Activated CD8-positive, alpha-beta memory T cell treated with anti-CD3 and anti-CD28 coated beads, Interleukin-2, amount 10 ng/mL, durations not matched to agents 7 days and 5 days (primary cell): ENCODE measurements at regions not wholly inside any gene's neighbourhood (a gene's known extent, or its start where the extent isn't known, plus 50 kb on each side); places are given as distances from the start of the nearest gene placed in this dataset.

ENCODE experiments used
- ATAC-seq: fragments of 150-1000 bp; cut with Tn5 transposase; one replicate; pipeline ENCODE4 v1.10.0; 2021; ENCODE audit warnings: moderate library complexity
- CTCF ChIA-PET: fragments of 350-600 bp; sonication (Branson Sonifier 250); formaldehyde crosslinking; loops from one replicate; lab custom pipeline; 2021; ENCODE audit warnings: antibody characterized with exemption; lab: Charles Lee
- DNase-seq: peaks from one replicate; pipeline ENCODE4 v3.0.0-alpha.2; 2020
- H3K27ac Mint-ChIP-seq: one replicate; pipeline ENCODE4 v1.8.0; 2021; ENCODE audit warnings: mild to moderate bottlenecking, mixed read lengths
- H3K27me3 Mint-ChIP-seq: one replicate; pipeline ENCODE4 v1.8.0; 2021; ENCODE audit warnings: mixed read lengths
- H3K36me3 Mint-ChIP-seq: one replicate; pipeline ENCODE4 v1.8.0; 2021; ENCODE audit warnings: mild to moderate bottlenecking, mixed read lengths
- H3K4me1 Mint-ChIP-seq: one replicate; pipeline ENCODE4 v1.8.0; 2021; ENCODE audit warnings: mixed read lengths
- H3K4me3 Mint-ChIP-seq: one replicate; pipeline ENCODE4 v1.8.0; 2021; ENCODE audit warnings: mild to moderate bottlenecking, moderate library complexity, mixed read lengths
- H3K9me3 Mint-ChIP-seq: one replicate; pipeline ENCODE4 v1.8.0; 2022; ENCODE audit warnings: low read depth, mixed read lengths

DNA sequence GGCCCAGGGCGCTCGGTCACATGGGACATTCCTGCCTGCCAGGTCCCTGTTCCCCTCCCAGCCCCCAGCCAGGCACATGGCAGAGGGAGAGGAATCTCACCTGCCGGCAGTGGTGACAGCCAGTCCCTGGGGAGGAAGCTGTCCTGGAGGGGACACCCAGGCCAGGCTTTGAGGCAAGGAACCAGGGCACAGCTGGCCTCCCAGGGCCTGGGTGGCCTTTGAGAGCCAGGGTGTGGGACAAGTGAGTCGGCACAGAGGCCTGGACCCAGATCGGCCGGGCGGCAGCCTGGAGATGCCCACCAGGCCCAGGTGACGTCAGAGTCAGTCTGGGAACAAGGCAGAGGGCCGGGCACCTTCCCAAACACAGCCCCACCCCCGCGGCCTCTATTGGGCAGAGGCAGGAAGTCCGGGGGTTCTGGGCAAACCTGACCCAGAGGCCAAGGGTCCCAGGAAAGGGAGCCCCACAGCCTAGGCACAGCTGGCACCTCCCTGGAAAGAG, 65.0 kb upstream of the CFAP46 start:
- no peaks in the 10 kb centered on the region for H3K9me3 Mint-ChIP-seq
- H3K27me3 Mint-ChIP-seq, result peaks cover 5% of the 10 kb centered on the region
- CTCF ChIA-PET, result no interaction called here
- DNase-seq, result no peak
- H3K4me1 Mint-ChIP-seq, result no peaks in the 10 kb centered on the region
- no peak for ATAC-seq
- no peak overlapping the region for H3K4me3 Mint-ChIP-seq
- H3K36me3 Mint-ChIP-seq, result no peaks in the 10 kb centered on the region
- no peak overlapping the region for H3K27ac Mint-ChIP-seq

DNA sequence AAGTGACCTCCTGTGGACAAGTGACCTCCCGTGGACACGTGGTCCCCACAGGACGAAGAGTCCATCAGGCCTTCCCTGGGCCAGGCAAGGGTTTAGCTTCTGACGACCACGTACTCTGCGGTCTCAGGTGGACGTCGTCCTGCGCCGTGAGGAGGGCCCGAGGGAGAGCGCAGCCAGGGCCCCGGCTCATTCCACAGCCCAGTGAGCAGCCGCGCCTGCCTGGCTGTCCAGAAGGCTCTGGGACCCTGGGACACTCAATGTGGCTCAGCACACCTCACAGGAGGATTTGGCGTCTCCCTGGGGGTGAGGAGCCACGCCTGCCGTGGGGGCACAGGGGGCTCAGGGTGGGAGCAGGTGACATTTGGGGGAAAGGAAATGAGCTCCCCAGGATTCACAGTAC, 64.4 kb upstream of the CFAP46 start:
- ATAC-seq, result no peak
- Mint-ChIP-seq H3K4me3 (no peak overlapping the region), H3K36me3 (no peaks in the 10 kb centered on the region), H3K27ac (no peak overlapping the region), H3K4me1 (no peaks in the 10 kb centered on the region), H3K9me3 (no peaks in the 10 kb centered on the region), H3K27me3 (peaks cover 7% of the 10 kb centered on the region)
- DNase-seq, result no peak
- CTCF ChIA-PET, result no interaction called here

DNA sequence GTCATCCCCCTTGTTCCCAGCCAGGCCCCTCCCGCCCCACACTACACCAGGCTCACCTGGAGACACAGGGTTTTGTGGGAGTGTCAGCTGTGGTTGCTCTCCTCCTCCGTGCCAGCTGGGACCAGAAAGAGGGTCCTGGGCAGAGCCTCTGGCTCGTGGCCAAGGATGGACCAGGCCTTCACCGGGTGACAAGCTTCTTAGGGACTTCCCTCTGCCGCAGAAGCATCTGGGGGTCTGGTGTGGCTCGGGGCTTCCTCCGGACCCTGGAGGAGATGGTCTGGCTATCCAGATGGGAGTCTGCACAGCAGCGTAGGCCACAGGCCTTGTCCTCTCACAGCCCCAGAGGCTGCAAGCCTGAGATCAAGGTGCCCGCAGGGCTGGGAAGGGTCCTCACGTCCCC, 63.8 kb upstream of the CFAP46 start:
- DNase-seq, result no peak
- Mint-ChIP-seq H3K27me3 (peaks cover 7% of the 10 kb centered on the region), H3K36me3 (no peaks in the 10 kb centered on the region), H3K27ac (no peak overlapping the region), H3K4me1 (no peaks in the 10 kb centered on the region), H3K4me3 (no peak overlapping the region), H3K9me3 (no peaks in the 10 kb centered on the region)
- CTCF ChIA-PET, result no interaction called here
- no peak for ATAC-seq

DNA sequence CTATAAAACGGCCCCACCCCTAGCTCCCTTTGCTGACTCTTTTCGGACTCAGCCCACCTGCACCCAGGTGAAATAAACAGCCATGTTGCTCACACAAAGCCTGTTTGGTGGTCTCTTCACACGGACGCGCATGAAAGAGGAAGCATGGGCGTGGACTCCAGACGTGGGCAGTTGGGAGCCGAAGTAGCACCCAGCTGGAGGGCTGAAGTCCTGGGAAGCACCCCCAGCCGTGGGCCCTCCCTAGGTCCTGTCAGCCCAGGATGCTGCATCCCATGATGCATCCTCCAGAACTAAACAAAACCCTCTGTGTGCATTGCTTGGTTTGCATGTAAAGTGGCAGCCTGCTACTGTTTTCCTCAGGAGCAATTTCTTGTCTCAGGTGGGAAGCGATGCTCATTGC, 62.1 kb upstream of the CFAP46 start:
- no peak for ATAC-seq
- Mint-ChIP-seq H3K9me3 (no peaks in the 10 kb centered on the region), H3K4me3 (no peak overlapping the region), H3K4me1 (no peaks in the 10 kb centered on the region), H3K27me3 (peaks cover 8% of the 10 kb centered on the region), H3K27ac (no peak overlapping the region), H3K36me3 (no peaks in the 10 kb centered on the region)
- CTCF ChIA-PET, result no interaction called here
- DNase-seq, result no peak

DNA sequence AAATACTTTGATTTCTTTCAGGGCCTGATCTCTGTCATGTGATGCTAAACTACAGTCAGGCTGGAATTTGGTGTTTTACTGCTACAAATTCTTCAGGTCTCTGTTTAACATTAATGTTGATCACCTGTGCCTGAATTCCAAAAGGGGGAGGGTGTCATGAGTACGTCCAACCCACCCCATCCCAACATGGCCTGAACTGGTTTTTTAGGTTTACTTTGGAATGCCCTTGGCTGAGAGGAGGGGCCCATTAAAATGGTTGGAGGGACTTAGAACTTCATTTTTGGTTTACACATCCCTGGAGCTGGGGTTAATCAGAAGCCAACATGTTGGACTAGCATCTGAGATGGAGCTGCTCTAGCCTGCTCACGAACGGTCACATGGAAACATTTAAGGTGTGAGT, 60.8 kb upstream of the CFAP46 start:
- Mint-ChIP-seq H3K27me3 (peaks cover 8% of the 10 kb centered on the region), H3K9me3 (no peaks in the 10 kb centered on the region), H3K4me1 (no peaks in the 10 kb centered on the region), H3K4me3 (no peak overlapping the region), H3K36me3 (no peaks in the 10 kb centered on the region), H3K27ac (no peak overlapping the region)
- CTCF ChIA-PET, result no interaction called here
- ATAC-seq, result no peak
- no peak for DNase-seq

DNA sequence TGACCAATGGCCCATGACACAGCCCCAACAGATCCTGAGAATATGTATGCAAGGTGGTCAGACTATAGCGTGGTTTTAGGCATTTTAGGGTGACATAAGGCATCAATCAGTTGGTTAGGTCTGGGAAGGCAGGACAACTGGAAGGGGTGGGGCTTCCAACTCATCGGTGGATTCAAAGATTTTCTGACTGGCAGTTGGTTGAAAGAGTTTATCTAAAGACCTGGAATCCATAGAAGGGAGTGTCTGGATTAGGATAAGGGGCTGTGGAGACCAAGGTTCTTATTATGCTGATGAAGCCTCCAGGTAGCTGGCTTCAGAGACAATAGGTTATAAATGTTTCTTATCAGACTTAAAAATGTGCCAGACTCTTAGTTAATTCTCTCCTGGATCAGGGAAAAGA, 60.3 kb upstream of the CFAP46 start:
- Mint-ChIP-seq H3K4me3 (no peak overlapping the region), H3K27ac (no peak overlapping the region), H3K27me3 (peaks cover 8% of the 10 kb centered on the region), H3K36me3 (no peaks in the 10 kb centered on the region), H3K4me1 (no peaks in the 10 kb centered on the region), H3K9me3 (no peaks in the 10 kb centered on the region)
- DNase-seq (no peak), ATAC-seq (no peak)
- CTCF ChIA-PET, result no interaction called here

DNA sequence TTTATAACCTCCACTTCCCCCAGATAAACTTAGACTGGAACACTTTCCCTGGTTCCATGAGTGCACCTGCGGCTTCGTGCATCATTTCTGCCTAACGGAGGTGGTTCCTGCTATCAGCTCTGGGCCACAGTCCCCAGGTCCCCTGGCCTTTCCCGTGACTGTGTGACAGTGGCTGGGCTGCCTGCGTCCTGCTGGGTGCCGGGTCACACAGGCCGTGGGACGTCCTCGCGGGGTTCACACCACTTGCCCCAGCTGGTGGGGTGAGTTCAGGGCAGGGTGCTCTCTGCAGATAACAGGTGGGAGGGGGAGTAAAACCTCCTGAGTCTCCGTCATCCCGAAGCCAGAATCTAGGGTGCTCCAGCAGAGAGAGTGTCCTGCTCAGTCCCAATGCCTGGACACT, 58.7 kb upstream of the CFAP46 start:
- H3K36me3 Mint-ChIP-seq, result no peaks in the 10 kb centered on the region

DNA sequence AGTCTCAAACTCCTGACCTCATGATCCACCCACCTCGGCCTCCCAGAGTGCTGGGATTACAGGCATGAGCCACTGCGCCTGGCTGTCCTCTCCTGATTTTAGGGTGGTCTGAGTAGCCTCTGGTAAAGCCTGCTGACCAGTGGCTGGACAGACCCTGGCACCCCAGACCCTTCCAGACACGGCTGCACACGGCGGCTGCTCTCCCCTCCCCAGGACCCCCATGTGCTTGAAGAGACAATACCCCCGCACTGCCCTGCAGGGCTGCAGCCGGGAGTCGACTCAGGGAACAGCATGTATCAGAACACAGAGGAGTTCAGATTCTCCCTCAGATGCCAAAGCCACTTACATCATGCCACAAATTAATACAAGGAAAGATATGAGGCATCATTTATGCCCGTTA, 58.3 kb upstream of the CFAP46 start:
- DNase-seq, result no peak
- no peaks in the 10 kb centered on the region for H3K4me1 Mint-ChIP-seq
- no peaks in the 10 kb centered on the region for H3K36me3 Mint-ChIP-seq
- no peak overlapping the region for H3K27ac Mint-ChIP-seq
- H3K27me3 Mint-ChIP-seq, result peaks cover 8% of the 10 kb centered on the region
- H3K4me3 Mint-ChIP-seq, result no peak overlapping the region
- no peak for ATAC-seq
- no peaks in the 10 kb centered on the region for H3K9me3 Mint-ChIP-seq
- CTCF ChIA-PET, result no interaction called here

More for the DNA sequence above, 58.7 kb upstream of the CFAP46 start:
- Mint-ChIP-seq H3K4me1 (no peaks in the 10 kb centered on the region), H3K27ac (no peak overlapping the region), H3K9me3 (no peaks in the 10 kb centered on the region), H3K27me3 (peaks cover 8% of the 10 kb centered on the region), H3K4me3 (no peak overlapping the region)
- ATAC-seq, result no peak
- no peak for DNase-seq
- CTCF ChIA-PET, result no interaction called here

DNA sequence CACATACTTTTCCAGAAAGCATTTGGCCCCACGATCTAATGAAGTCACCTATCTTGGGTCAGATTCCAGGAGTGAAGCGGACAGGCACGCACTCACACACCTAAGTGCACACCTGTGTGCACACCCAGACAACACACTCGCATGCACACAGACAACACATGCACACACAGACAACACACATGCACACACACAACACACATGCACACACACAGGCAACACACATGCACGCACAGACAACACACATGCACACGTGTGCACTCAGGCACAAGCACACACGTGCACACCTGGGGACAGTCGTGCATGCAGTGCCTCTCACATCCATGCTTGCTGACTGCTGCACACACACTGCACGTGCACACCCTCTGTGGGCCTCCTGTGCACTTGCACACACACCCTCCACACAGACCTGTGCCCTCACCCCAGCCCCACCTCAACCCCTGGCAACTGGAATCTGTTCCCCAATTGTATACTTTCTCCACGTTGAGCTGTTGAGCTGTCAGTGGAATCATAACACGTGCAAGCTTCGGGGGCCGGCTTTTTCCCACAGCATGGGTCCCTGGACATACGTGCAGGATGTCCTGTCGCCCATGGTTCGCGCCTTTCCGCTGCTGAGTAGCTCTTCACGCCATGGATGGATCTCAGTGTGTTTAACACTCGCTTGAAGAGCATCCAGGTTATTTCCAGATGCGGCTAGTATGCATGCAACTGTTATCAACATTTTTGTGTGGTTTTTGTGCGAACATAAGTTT, 55.3 kb upstream of the CFAP46 start:
- CTCF ChIA-PET, result no interaction called here
- H3K27me3 Mint-ChIP-seq, result peaks cover 7% of the 10 kb centered on the region

DNA sequence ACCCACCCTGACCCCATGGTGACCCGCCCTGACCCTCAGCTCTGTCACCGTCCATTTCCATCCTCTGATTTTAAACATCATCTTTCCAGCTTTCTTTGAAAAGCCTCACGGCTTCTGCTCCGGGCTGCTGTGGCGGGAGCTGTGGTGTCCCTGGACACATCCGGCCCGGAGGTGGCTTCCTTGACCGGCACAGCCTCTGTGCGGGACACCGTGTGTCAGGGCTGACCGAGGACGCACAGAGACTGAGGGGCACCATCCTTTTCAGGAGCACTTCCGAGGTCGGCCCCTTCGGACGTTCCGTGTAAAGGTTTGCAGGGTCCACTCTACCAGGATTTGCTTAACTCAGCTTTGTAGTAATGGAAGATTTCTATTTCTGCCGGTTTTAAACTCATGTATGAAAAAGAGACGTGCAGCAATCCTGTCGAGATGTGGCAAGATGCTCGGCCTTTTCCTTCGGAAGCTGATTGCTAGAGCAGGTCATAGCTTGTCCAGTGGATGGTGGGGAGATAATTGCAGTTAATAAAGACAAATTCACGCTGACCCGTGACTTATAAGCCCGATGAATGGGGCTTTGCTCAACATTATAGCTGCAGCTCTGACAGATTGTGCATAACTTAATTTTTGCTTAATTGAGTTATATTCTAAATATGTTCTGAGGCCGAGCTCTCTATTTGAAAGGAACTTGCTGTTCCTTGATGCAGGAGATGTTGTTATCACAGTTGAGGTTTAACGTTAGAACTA, 54.4 kb upstream of the CFAP46 start:
- Mint-ChIP-seq H3K27ac (no peak overlapping the region), H3K36me3 (no peaks in the 10 kb centered on the region), H3K9me3 (no peaks in the 10 kb centered on the region)

More for the DNA sequence above, 55.3 kb upstream of the CFAP46 start:
- ATAC-seq, result no peak
- Mint-ChIP-seq H3K36me3 (no peaks in the 10 kb centered on the region), H3K9me3 (no peaks in the 10 kb centered on the region), H3K4me1 (no peaks in the 10 kb centered on the region), H3K4me3 (no peak overlapping the region), H3K27ac (no peak overlapping the region)
- no peak for DNase-seq

DNA sequence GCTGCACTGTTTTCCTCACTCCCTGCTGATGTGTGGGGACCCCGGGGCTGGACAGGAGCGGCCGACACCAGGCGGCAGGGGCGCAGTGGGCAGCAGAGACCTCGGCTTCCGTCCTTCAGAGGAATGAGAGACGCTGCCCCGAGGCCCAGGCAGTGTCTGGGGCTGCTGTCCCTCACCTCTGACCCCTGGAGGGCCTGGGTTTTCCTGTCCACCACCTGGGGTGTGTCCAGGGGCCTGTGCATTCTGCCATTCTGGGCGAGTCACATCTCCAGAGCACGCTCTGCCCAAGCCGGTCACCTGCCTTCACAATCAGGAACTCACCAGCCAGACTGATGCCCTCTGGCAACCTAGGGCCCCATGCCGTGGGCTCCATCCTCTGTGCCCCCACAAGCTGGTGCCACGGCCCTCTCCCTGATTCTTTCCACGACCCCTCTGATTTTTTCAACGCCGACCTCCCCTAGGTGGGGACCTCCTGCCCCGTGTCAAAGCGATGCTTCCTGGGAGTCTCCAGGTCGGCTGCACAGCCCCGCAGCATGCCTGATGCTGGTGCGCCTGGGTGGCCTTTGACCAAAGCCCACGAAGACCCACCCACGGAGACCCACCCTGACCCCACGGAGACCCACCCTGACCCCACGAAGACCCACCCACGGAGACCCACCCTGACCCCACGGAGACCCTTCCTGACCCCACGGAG, 53.7 kb upstream of the CFAP46 start:
- H3K9me3 Mint-ChIP-seq, result no peaks in the 10 kb centered on the region

More for the DNA sequence above, 54.4 kb upstream of the CFAP46 start:
- ATAC-seq (no peak), DNase-seq (no peak)
- CTCF ChIA-PET, result no interaction called here
- peaks cover 2% of the 10 kb centered on the region for H3K27me3 Mint-ChIP-seq
- H3K4me3 Mint-ChIP-seq, result no peak overlapping the region
- no peaks in the 10 kb centered on the region for H3K4me1 Mint-ChIP-seq

DNA sequence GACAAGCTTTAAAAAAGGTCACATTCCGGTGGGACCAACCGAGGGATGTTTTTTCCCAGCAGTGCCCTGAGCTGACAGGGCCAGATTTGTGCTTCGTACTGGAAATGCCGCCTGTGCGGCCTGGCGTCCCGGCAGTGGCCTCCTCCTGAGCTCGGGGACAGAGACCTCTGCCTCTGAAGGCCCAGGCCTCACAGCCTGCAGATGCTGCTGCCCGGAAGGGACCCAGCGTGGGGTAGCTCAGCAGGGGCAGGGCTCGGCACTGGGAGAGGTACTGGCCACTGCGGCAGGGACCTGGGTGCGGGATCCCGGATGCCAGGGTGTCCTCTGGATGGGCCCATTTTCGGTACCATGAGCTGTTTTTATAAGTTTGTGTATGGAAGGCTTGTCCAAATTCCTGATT, 52.4 kb upstream of the CFAP46 start:
- Mint-ChIP-seq H3K27ac (no peak overlapping the region), H3K4me3 (no peak overlapping the region), H3K36me3 (no peaks in the 10 kb centered on the region), H3K27me3 (no peaks in the 10 kb centered on the region), H3K9me3 (no peaks in the 10 kb centered on the region), H3K4me1 (no peaks in the 10 kb centered on the region)
- DNase-seq (no peak), ATAC-seq (no peak)
- CTCF ChIA-PET, result no interaction called here

More for the DNA sequence above, 53.7 kb upstream of the CFAP46 start:
- H3K27ac Mint-ChIP-seq, result no peak overlapping the region
- CTCF ChIA-PET, result no interaction called here
- ATAC-seq, result no peak
- no peaks in the 10 kb centered on the region for H3K4me1 Mint-ChIP-seq
- H3K36me3 Mint-ChIP-seq, result no peaks in the 10 kb centered on the region
- no peak overlapping the region for H3K4me3 Mint-ChIP-seq
- peaks cover 2% of the 10 kb centered on the region for H3K27me3 Mint-ChIP-seq
- no peak for DNase-seq

DNA sequence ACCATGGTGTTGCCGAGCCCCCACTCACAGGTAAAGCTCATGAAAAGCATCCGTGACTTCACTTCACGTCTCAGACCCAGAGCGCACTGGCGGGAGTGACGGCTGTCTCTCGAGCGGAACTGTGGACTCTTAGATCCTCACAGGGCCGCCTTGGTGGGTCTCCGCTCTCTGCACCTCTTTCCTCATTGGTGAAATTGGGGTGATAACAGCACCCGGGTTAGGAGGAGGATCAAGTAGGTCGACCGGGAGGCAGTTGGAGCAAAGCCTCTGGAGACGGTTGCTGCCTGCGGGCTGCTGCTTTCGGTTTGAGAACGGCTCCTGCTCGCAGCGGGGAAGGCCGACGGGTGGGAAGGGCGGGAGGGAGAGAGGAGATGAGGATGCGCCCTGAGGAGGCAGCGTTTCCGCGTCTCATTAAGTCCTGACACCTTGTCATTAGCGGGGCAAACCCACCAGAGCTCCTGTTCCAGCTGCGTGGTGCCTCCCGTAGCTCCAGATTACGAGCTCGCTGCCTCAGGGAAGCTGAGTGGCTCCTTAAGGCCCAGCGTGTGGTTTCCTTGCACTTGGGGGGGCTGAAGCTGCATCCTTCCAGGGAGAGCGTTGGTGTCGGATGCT, 51.9 kb upstream of the CFAP46 start:
- no peak for ATAC-seq

More for the DNA sequence above, 51.9 kb upstream of the CFAP46 start:
- no peak for DNase-seq
- Mint-ChIP-seq H3K27me3 (no peaks in the 10 kb centered on the region), H3K4me3 (no peak overlapping the region), H3K4me1 (no peaks in the 10 kb centered on the region), H3K27ac (no peak overlapping the region), H3K36me3 (no peaks in the 10 kb centered on the region), H3K9me3 (no peaks in the 10 kb centered on the region)
- CTCF ChIA-PET, result no interaction called here
